ENCODE measurements at regions not wholly inside any gene's neighbourhood (a gene's known extent, or its start where the extent isn't known, plus 50 kb on each side); places are given as distances from the start of the nearest gene placed in this dataset.

GRCh38 chr6:84461461-84461860, 234.0 kb upstream of the CEP162 start:
- DNase-seq: no peak

- no peak for DNase-seq
Measured at GRCh38 chr6:84460491-84460890, 233.0 kb upstream of the CEP162 start.

- no peak for DNase-seq
Measured at GRCh38 chr6:84459401-84459800, 232.0 kb upstream of the CEP162 start.

GRCh38 chr6:84458271-84458670, 230.8 kb upstream of the CEP162 start:
- no peak for DNase-seq

- DNase-seq: no peak
Measured at GRCh38 chr6:84457276-84457675, 229.8 kb upstream of the CEP162 start.

GRCh38 chr6:84456803-84457202, 229.4 kb upstream of the CEP162 start:
- no peak for DNase-seq

- DNase-seq: no peak
Measured at GRCh38 chr6:84455511-84456029, 228.1 kb upstream of the CEP162 start.

GRCh38 chr6:84453499-84453898, 226.1 kb upstream of the CEP162 start:
- no peak for DNase-seq

- DNase-seq: no peak
Measured at GRCh38 chr6:84450018-84450417, 222.6 kb upstream of the CEP162 start.

- DNase-seq: no peak
Measured at GRCh38 chr6:84449220-84449619, 221.8 kb upstream of the CEP162 start.

- no peak for DNase-seq
Measured at GRCh38 chr6:84448331-84448730, 220.9 kb upstream of the CEP162 start.

GRCh38 chr6:84447651-84448050, 220.2 kb upstream of the CEP162 start:
- no peak for DNase-seq

GRCh38 chr6:84445068-84445467, 217.6 kb upstream of the CEP162 start:
- DNase-seq: no peak

GRCh38 chr6:84442208-84442607, 214.8 kb upstream of the CEP162 start:
- no peak for DNase-seq

- no peak for DNase-seq
Measured at GRCh38 chr6:84441456-84441855, 214.0 kb upstream of the CEP162 start.

GRCh38 chr6:84434550-84434949, 207.1 kb upstream of the CEP162 start:
- no peak for DNase-seq

GRCh38 chr6:84432619-84433018, 205.2 kb upstream of the CEP162 start:
- DNase-seq: no peak

- no peak for DNase-seq
Measured at GRCh38 chr6:84428300-84428907, 201.0 kb upstream of the CEP162 start.

- DNase-seq: no peak
Measured at GRCh38 chr6:84425971-84426705, 198.7 kb upstream of the CEP162 start.

GRCh38 chr6:84424956-84425355, 197.5 kb upstream of the CEP162 start:
- DNase-seq: no peak

- DNase-seq: no peak
Measured at GRCh38 chr6:84422380-84422968, 195.0 kb upstream of the CEP162 start.

- no peak for DNase-seq
Measured at GRCh38 chr6:84421031-84421430, 193.6 kb upstream of the CEP162 start.

GRCh38 chr6:84417260-84417659, 189.8 kb upstream of the CEP162 start:
- DNase-seq: no peak

- DNase-seq: no peak
Measured at GRCh38 chr6:84416043-84416657, 188.7 kb upstream of the CEP162 start.

Measured in DMS153 (cell line).